SKM-1 (cell line): ENCODE measurements at regions not wholly inside any gene's neighbourhood (a gene's known extent, or its start where the extent isn't known, plus 50 kb on each side); places are given as distances from the start of the nearest gene placed in this dataset.

Experiments
- DNase-seq: peaks from one replicate; lab custom pipeline; 2025; ENCODE audit not compliant: unreplicated experiment; lab: John Stamatoyannopoulos, UW

DNA sequence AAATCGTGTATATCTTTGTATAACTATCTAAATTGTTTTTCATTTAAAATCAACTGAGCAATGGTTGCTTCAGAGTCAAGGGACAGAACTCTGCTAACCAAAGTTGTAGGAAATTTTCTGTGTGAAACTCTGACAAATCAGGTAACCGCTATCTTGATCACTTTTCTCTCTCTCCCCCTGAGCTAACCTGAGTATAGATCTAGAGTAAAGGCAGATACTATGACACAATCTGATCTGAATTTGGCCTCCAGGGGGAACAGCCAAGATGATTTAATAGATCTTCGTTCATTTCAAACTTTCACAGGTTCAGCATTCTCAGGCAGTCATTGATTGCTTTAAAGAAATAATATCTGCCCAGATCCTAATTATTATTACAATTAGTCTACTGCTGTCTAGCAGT is 472.8 kb downstream of the NUF2 start:
- DNase-seq, result no peak

DNA sequence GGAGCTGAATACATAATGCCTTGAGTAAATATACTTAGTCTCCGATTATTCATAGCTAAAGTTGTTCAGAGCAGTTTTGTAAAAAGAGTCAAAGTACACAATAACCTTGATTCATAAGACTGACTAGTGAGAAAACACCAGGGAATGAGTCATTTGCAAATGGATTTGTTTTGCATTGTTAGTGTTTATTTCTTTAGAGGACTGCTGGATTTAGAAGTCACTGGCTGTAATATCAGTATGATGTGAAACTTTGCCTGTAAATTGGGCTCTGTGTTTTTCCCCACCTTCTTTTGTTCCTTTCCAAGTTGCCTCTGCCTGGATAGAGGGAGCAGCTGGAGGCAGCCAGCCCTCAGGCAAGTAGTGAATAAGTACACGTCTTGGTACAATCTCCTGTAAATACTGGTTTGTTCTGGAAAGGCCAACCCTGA is 474.7 kb downstream of the NUF2 start:
- DNase-seq, result no peak

DNA sequence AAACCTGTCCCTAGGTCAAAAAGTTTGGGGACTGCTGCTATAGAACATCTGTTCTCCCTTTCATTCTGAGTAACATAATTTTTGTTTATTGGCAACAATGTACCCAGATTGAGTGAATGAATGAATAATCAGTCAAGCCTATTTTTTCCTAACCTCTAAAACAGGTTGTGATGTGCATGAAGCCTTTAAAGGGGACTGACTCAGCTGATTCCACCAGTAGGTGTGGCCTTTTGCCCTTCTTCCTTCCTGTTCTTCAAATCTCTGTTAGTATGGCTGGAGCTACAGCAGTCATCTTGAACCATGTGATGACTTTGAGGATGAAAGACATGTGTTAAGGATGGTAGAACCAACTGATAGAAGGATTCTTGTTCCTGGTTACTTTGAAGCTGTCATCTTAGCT is 476.1 kb downstream of the NUF2 start:
- DNase-seq, result no peak

DNA sequence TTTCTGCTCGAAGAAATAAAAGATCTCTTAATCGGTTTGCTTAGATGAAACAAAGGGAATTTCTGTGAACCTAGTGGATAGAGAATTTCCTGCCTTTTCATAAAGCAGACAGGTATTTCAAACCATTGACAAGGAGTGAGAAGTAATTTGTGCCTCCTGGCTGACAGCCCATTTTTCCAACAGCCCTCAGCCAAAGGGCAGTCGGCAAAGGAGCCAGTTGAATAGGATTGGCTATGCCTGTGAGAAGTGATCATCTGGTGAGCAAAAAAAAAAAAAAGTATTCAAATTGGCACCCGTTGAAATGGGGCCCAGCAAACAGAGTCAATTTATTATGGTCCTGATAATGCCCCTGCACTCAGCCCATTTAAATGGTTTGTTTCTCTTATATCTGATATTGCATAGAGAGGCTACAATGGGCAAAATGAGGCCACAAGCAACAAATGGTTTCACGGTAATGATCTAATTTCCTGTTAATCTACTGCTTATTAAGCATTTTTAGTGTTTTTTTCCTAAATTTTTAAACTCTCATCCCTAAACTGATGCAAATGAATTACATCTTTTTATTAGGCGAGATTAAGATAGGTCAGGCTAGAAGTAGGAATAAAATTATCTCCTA is 477.5 kb downstream of the NUF2 start:
- DNase-seq, result no peak

DNA sequence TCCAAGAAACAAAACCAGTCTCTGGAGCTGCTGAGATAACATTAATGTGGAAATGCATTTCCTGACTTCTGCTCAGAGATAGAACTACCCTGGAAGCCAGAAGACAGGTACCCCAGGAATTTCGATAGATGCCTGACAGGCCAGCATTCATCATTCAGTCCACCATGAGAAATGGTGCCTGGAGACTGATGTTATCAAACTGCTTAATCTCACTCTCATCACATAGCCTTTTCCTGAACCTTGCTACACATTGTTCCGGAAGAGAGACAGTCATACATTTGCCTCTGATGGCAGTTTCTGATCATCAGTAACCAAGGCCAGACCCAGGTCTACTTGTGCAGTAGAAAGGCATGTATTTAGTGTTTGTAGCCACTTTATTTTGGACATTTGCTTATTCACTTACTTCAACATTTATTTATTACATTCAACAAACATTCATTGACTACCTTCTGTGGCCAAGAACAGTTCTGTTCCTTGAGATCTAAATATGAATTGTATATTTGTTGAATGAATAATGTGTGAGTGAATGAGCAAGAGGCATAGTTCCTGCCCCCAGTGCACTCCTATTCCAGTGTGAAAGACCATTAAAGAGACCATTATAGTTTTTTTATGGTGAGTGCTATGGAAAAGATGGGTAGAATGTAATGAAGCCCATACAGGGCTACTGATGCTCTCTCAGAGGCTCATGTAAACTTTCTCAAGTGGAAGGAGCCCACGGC is 485.7 kb downstream of the NUF2 start:
- DNase-seq, result no peak

DNA sequence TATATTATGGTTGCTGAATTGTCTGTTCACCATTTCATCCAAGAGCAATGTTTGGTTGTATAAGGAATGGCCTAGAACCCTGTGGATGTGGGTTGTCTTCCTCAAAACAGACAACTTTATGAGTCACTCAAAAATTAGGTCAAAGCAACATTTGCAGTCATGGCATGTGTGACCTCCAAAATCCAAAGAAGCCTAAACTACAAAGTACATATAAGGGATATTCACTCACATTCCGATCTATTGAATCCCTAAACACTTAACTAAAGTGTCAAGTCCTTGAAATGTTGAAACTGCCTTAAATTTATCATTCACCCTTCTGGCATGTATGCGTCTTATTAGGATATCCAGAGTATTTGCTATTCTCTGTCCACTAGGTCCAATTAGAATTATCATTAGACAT is 491.5 kb downstream of the NUF2 start:
- no peak for DNase-seq

DNA sequence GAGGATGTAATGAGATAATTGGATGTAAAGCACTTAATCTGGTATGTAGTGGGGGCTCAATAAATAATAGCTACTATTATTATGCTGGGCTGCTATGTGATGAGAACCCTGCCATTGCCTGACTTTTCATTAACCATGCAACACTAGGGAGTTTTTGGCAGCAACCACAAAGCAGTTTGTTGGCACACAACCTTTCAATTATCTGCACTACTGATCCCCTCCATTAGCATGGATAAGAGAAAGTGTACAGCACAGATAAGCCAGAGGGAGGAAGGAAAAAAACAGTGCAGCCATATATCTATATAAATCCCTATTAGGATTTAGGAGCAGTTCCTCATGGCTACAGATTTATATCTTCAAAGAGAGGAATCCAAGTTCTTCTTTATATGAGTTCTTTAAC is 498.5 kb downstream of the NUF2 start:
- no peak for DNase-seq

DNA sequence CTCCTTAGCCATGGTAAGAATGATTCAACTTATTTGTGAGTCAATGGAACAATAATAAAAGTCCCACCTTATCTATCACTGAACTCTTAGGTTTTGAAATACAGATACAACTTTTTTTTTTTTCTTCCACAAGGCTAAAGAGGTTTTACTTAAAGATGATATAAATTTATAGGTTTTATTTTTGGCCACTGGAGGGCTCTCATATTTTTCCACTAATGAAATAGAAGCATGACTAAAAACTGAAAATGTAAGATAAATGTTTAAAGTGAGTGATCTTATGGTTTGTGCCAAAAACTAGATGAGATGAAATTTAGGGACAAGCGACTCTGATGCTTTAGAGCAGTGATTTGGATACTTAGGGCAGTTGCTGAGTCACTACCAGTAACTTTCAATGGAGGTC is 499.0 kb downstream of the NUF2 start:
- DNase-seq, result no peak

DNA sequence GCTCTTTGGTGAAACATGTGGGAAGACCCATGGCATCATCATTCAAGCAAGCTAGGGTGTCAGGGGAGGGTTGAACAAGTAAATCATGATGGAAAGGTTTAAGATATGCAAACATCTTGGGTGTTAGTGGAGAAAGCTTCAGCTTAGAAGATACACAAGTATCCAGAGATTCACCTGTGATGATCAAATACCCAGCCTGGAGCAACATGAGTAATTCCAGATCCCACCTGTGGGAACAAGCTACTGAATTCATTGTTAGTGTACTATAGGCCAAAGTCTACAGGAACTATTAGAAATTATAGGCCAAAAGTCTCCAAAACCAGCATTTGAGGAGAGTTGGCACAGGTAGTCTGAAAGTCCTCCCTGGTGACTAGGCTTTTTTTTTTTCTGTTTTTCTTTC is 499.9 kb downstream of the NUF2 start:
- DNase-seq, result no peak

DNA sequence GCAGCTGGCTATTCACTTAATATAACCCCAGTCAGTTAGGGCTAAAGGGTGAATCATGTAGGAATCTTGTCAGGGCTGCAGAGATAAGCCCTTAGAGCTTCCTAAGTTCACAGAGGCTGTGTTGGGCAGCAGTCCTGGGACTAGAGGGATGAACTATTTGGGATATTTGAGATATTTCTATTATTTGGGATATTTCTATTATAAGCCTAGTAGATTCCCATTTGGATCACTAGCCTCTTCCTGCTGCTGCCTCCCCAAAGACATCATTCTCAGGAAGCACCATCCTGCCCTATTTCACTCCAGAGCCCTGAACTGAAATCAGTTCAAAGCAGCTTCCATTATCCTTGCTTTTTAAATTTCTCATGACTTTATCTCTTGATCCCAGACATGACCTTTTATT is 501.3 kb downstream of the NUF2 start:
- DNase-seq, result no peak

DNA sequence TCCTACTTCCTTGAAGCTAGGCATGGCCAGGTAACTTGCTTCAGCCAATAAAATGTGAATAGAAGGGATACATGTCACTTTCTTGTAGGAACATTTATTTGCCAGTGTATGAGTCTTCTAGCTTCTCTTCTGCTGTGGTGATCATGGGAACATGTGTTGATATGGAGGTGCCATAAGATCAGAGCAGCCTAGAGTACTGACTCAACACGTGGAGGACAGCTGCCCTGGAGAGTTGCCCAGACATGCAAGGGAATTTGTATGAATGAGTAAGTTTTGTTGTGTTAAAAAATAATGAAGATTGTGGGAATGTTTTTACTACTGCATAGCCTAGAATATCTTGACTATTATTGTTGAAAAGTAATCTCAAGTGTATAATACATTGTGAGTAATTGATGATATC is 502.3 kb downstream of the NUF2 start:
- no peak for DNase-seq

DNA sequence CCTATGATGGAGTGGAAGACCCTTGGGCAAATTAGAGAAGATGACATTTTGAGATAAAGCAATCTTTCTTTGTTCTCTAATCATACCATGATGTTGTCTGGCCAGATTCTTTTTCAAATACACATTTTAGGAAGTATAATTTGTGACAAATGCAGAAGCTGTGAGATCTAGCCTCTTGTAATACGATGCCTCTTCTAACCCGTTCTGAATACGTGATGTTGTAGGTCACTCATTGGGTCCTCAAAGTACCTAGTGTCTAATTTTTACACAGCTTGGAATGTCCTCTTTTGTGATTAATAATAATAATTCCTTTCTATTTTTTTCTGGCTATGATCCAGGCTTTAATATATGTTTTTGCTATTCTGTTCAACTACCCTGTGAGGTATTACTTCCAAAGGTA is 502.7 kb downstream of the NUF2 start:
- DNase-seq, result no peak

DNA sequence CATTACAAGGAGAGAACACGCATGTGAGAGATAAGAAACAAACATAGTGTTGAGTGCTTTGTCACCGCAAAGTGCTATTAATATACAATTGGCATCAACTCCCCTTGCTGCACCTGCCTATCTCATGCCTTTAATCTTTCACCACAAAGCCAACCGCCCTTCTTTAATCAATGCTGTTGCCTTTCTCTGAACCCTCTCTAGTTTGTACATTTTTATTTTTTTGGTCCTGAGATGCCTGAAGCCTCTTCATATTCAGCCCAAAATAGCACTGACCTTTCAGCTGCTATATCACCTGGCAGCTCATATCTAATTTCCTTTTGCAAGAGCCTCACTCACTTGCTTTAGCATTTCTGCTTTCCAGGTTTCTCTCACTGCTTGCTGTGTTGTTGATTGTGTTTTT is 504.7 kb downstream of the NUF2 start:
- no peak for DNase-seq

DNA sequence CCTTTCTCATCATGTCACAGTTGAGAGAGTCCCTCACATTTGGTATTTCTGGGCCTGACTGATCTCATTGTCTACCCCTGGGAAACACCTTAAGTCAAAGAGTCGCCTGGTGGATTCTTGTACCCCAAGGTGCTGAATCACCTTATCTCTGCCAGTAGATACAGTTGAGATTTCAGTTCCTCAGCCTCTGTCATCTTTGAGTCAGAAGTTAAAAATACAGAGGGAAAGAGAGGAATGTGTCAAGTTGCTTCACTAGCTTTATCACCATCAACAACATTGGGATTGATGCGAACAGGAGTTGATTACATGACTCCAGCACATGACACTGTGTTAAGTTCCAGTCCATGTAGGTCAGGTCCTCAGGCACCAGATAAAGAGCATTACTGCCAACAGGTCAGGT is 513.0 kb downstream of the NUF2 start:
- DNase-seq, result no peak

DNA sequence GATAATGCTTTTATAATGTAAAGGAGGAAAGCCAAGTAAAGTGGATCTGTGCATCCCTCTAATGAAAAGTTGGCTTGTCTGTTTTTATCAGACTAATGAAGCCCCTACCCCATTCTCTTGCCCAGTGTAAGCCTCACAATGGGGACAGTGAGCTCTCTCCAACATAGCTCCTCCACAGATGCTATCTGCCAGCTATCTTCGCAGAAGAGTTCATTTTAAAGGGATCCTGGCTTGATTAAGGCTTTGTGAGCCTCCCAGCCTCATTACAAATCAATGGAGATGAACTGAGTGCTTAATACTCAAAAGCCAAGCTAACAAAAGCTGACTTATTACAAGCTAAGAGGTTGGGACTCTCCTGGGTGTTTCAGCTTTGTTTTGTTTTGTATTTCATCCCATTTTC is 514.7 kb downstream of the NUF2 start:
- DNase-seq, result no peak

DNA sequence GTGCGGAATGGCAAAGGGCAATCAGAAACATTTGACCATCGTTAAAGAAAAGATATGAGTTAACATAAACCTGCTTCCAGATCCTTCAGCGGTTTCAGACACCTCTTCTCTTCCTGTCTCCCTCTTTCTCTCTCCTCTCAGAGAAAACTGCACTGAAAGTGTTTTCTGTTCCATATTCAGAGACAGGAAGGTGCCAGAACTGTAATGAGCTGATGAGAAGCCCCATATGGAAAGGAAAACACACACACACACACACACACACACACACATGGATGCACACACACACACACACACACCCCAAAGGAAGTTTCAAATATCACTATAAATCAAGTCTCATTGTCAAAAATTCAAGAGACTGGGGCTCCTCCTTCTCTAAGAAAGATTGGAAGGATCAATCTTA is 515.5 kb downstream of the NUF2 start:
- DNase-seq, result no peak

DNA sequence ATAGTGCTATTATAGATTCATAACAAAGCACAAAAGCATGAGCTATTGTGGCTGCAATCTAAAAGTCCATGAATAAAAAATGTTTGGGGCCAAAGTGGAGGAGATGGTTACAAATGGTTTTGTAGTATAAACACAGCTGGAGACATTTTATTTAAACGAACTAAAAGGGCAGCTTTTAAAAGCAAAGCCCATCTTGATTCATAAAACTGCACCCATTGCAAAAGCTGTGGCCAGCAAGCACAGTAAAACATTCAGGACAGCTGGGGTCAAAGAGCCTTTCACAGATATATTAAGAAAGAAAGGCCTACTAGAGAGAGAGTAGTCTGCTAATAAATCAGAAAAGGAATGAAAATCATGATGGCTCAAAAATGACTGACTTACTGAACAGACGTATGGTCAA is 520.8 kb downstream of the NUF2 start:
- DNase-seq, result no peak

DNA sequence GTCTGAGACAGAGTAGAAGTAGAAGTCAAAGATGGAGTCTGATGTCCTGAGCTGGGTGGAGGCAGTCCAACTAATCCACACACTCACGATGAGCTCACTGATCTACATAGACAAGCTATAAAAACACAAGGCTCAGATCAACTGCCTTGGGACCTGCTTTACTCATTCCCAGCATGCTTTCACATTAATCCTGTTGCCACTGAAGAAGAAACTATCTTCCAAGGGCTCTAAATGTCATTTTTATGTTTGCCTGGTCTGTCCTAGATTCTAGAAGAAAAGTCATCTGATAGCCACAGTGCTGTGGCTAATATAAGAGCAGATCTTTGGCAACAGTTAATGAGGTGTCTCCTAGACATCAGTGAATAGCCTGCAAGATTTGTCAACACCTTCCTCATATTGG is 522.7 kb downstream of the NUF2 start:
- no peak for DNase-seq

DNA sequence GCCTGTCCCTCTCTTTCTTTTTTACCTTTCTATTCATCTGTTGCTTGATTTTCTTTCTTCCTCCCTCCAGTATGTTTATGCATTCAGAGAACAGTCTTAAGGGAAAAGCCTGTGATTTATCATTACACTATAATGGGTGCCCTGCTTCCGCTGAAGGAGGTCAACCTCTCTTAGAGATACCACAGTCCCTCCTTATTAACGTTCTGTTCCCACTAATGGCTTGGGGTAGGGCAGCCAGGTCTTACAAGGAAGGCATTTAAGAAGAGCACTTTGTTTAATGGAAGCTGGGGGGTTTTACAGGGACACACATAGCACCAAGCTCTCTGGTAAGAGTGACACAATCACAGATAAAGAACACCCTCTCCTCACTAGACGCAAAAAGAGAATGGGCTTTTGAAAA is 523.5 kb downstream of the NUF2 start:
- DNase-seq, result no peak

DNA sequence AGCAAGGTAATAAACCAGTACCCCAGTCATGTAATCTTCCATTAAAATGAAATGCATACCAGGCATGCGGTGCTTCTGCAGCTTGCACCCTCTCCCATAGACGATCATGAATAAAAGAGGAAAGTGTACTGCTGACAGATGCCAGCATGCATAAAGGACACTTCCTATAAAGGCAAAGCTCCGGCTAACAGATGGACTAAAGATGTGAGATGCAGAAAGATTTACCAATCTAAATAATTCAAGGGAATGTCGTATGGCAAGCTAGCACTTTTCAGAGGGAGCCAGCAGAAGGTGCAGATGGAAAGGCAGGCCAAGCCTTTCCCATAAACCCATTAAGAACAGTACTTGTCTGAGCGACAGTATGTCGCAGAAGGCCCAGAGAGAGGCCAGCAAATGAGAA is 542.0 kb downstream of the NUF2 start:
- no peak for DNase-seq

DNA sequence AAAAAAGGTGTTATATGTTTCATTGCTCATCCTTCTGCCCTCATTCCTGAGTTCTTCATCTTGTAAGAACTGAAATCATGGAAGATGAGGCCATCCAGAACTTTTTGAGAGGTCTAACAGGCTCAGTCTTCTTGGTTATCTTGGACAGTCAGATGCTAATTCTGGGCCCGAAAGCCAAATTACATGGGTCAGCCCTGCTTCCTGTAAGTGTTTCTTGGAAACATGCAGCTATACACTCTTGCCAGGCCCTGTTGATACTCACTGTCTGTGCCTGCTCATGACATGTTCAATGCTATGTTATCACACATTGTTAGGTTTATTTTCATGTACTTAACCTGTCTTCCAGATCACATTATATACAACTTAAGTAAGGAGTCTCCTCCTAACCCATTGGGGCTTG is 542.5 kb downstream of the NUF2 start:
- DNase-seq, result no peak

DNA sequence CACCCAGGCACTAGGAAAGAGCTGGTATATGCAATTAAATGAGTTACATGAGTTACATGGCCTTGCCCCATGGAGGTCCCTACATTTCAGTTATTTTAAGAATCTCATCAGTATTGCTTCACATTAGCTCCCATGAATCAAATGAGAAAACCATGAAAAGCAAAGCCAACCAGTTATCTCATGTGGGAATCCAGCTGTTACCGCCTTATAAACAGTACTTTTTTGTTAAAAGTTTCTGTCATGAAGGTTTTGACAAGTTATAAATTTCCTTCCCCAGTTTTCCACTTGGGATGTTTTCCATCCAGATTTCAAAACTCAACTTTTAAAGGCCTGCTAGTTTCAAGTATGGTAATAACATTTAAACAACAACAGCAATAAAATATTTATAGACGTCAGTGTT is 544.8 kb downstream of the NUF2 start:
- DNase-seq, result no peak

DNA sequence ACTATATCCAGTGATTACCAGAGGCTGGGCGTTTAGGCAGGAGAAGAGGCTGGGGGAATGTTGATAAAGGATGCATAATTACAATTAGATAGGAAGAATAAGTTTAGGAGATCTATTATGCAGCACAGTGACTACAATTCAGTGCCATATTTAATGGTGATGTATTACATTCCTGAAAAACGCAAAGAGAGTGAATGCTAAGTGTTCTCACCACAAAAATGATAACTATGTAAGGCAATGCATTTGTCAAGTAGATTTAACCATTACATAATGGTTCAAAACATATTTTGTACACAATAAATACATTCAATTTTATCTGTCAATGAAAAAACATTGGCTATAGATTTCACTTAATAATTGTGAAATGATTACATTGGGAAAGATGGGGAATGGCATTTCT is 548.9 kb downstream of the NUF2 start:
- DNase-seq, result no peak
